ENCODE measurements at regions not wholly inside any gene's neighbourhood (a gene's known extent, or its start where the extent isn't known, plus 50 kb on each side); places are given as distances from the start of the nearest gene placed in this dataset.

DNA sequence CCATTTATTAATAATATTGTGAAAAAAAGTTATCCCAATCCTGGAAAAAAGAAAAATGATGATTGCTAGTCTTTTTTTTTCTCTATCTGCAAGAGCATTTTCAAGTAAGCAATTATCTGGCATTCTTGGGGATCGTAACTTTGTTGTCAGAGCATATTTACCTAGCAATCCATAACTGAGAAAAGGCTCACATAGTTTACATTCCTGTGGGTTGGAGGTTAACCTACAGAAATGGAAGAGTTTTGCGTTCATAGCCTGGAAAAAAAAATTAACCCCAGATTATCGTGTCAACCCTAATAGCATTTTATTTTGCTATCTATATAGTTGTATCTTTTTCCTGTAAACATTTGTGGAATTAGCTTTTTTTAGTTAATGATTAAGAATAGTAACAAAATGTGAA is 292.3 kb downstream of the DAD1 start:
- TF ChIP-seq POLR2AphosphoS5 (IDR thresholded peaks at IDR 0.05) (no peak), POLR2A (IDR thresholded peaks at IDR 0.05) (no peak)
- TF ChIP-seq, protein P1, sequence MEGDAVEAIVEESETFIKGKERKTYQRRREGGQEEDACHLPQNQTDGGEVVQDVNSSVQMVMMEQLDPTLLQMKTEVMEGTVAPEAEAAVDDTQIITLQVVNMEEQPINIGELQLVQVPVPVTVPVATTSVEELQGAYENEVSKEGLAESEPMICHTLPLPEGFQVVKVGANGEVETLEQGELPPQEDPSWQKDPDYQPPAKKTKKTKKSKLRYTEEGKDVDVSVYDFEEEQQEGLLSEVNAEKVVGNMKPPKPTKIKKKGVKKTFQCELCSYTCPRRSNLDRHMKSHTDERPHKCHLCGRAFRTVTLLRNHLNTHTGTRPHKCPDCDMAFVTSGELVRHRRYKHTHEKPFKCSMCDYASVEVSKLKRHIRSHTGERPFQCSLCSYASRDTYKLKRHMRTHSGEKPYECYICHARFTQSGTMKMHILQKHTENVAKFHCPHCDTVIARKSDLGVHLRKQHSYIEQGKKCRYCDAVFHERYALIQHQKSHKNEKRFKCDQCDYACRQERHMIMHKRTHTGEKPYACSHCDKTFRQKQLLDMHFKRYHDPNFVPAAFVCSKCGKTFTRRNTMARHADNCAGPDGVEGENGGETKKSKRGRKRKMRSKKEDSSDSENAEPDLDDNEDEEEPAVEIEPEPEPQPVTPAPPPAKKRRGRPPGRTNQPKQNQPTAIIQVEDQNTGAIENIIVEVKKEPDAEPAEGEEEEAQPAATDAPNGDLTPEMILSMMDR (IDR thresholded peaks at IDR 0.05 in 8 of 11, conservative IDR thresholded peaks at IDR 0.05 in 3 of 11): no peak
